ENCODE measurements at regions not wholly inside any gene's neighbourhood (a gene's known extent, or its start where the extent isn't known, plus 50 kb on each side); places are given as distances from the start of the nearest gene placed in this dataset.

DNA sequence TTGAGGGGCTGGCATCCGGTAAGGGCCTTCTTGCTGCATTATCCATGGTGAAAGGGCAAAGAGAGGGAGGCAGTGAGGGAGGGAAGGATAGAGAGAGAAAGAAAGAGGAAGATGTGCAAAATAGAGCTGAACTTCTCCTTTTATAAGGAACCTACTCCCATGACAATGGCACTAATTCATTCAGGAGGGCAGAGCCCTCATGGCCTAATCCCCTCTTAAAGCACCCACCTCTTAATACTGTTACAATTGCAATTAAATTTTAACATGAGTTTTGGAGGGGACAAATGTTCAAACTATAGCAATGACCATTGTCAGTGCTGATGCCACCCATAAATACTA, 60.2 kb downstream of the CXCR4 start:
- TF ChIP-seq, protein P1, sequence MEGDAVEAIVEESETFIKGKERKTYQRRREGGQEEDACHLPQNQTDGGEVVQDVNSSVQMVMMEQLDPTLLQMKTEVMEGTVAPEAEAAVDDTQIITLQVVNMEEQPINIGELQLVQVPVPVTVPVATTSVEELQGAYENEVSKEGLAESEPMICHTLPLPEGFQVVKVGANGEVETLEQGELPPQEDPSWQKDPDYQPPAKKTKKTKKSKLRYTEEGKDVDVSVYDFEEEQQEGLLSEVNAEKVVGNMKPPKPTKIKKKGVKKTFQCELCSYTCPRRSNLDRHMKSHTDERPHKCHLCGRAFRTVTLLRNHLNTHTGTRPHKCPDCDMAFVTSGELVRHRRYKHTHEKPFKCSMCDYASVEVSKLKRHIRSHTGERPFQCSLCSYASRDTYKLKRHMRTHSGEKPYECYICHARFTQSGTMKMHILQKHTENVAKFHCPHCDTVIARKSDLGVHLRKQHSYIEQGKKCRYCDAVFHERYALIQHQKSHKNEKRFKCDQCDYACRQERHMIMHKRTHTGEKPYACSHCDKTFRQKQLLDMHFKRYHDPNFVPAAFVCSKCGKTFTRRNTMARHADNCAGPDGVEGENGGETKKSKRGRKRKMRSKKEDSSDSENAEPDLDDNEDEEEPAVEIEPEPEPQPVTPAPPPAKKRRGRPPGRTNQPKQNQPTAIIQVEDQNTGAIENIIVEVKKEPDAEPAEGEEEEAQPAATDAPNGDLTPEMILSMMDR (IDR thresholded peaks at IDR 0.05 in 8 of 11, conservative IDR thresholded peaks at IDR 0.05 in 3 of 11) = no peak
- TF ChIP-seq POLR2A (IDR thresholded peaks at IDR 0.05) = no peak

All from spleen (tissue), 7 donors.